H1 (cell line): ENCODE measurements at regions not wholly inside any gene's neighbourhood (a gene's known extent, or its start where the extent isn't known, plus 50 kb on each side); places are given as distances from the start of the nearest gene placed in this dataset.

Experiments used
- CTCF ChIP-seq, 3 experiments: IDR thresholded peaks; 1 replicate in 2 of 3; 2 replicates in 1 of 3; pipeline versions ENCODE4 v1.5.1 to v1.6.1; 2011; ENCODE audit warnings: low read length in 3 of 3, mild to moderate bottlenecking in 3 of 3, inconsistent platforms in 2 of 3, low read depth in 1 of 3, moderate library complexity in 1 of 3; ENCODE audit not compliant: insufficient read depth in 1 of 3; ENCODE audit errors: control extremely low read depth in 1 of 3
- GTF2F1 ChIP-seq: IDR thresholded peaks from 2 replicates; pipeline ENCODE4 v1.6.1; 2012; ENCODE audit warnings: low read depth, low read length, improper control_type of control experiment, borderline replicate concordance
- KDM5A ChIP-seq: fragments of 200-600 bp; IDR thresholded peaks from 2 replicates; pipeline ENCODE4 v1.7.1; 2012; ENCODE audit warnings: mild to moderate bottlenecking, low read length, inconsistent platforms, mixed read lengths
- RAD21 ChIP-seq, 2 experiments: IDR thresholded peaks in 1 of 2; conservative IDR thresholded peaks in 1 of 2; 2 replicates each; pipeline ENCODE4 v1.6.1; 2011; ENCODE audit warnings: low read depth in 2 of 2, low read length in 2 of 2, improper control_type of control experiment in 1 of 2, inconsistent platforms in 1 of 2, mild to moderate bottlenecking in 1 of 2, moderate library complexity in 1 of 2
- TEAD4 ChIP-seq: IDR thresholded peaks from 2 replicates; pipeline ENCODE4 v1.6.1; 2012; ENCODE audit warnings: low read depth, low read length, inconsistent platforms, mixed read lengths
- ZNF274 ChIP-seq: IDR thresholded peaks from 2 replicates; pipeline ENCODE4 v1.7.0; 2012; ENCODE audit warnings: low read length, borderline replicate concordance; ENCODE audit errors: extremely low read depth

- no peak for TF ChIP-seq CTCF (IDR thresholded peaks at IDR 0.05; ENCODE audit: control extremely low read depth in 1 of 3, insufficient read depth in 1 of 3, low read depth in 1 of 3, low read length in 3 of 3)
- no peak for TF ChIP-seq KDM5A
- TF ChIP-seq GTF2F1: no peak
- TF ChIP-seq TEAD4: no peak
- no peak for TF ChIP-seq RAD21 (IDR thresholded peaks at IDR 0.05 in 1 of 2, conservative IDR thresholded peaks at IDR 0.05 in 1 of 2; ENCODE audit: low read depth in 2 of 2, low read length in 2 of 2)
- no peak for TF ChIP-seq ZNF274
- TF ChIP-seq, all 59 proteins: peak for 0
These were observed 649.5 kb upstream of the CCDC179 start (continued) for GRCh38 chr11:23509821-23510220.
